NCI-H82 (cell line): ENCODE measurements at regions not wholly inside any gene's neighbourhood (a gene's known extent, or its start where the extent isn't known, plus 50 kb on each side); places are given as distances from the start of the nearest gene placed in this dataset.

Experiments
- DNase-seq: peaks from one replicate; lab custom pipeline; 2025; lab: John Stamatoyannopoulos, UW

GRCh38 chr13:80126389-80127068 lies 214.4 kb downstream of the SPRY2 start:
- no peak for DNase-seq

GRCh38 chr13:80123945-80124344 lies 217.0 kb downstream of the SPRY2 start:
- DNase-seq, result no peak

DNA sequence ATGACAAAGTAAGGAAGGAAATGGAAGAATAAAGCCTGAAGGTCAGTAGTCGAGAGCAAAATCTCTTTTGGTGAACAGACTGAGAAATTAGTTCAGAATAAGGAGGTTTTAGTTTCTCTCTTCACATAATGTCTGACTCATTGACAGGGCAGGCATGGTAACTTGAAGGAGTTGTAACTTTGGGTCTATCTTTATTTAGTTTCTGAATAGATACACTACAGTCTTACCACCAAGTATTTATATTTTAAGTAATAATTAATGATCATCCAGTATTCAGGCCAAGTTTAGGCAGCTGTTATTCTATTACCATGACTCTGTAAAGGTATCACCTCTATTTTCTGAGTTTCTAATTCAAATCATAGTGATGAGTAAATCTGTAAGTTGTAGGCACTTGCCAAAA lies 219.9 kb downstream of the SPRY2 start:
- no peak for DNase-seq

DNA sequence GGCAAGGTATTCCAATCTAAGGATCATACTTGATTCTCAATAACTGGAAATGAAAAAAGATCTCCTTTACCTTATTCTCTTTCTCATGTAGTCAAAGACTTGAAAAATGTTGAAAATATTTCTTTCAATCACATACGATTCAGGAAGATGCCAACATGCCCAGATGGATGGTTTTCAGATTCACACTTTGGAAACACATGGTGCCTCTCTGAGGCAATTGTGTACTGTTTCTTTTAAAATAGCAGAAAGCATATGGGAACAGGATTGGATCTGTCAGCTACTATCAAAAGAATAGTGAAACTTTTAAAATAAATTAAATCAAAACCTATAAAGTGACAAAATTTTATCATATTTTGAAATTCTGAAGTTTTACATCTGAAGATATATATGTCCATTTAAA lies 222.4 kb downstream of the SPRY2 start:
- no peak for DNase-seq

GRCh38 chr13:80118099-80118498 lies 222.8 kb downstream of the SPRY2 start:
- no peak for DNase-seq

DNA sequence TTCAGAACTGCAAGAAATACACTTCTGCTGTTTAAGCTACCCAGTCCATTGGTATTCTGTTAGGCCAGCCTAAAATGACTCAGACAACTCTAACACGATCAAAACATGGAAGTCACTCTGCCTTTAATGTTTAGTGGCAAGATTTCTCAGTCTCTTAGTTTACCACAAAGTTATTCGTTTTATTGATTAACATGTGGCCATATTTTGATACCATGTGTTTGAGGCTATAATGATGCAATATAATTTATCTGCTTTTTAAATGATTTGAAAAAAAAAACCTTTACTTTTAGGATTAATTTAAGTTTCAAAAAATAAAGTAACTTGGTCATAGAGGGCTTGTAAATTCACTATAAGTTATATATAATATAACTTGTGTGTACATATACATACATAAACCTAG lies 223.4 kb downstream of the SPRY2 start:
- no peak for DNase-seq

DNA sequence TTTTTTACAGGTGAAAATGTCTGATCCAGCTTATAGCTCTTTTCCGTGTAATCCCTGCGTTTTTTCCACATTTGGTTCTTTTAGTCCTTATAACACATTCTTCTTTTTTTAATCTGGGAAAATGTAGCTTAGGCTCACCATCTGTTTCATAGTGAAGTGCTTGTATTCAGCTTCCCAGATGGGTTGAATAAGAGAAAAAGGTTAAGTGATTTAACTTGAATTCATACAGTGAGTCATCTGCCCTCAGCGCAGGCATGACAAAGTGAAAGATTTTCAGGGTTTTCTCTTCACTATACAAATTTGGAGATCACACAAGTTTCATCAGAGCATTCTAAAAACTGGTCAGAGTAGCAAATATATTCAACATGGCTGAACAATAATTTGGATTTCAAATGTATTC lies 224.8 kb downstream of the SPRY2 start:
- DNase-seq, result no peak

DNA sequence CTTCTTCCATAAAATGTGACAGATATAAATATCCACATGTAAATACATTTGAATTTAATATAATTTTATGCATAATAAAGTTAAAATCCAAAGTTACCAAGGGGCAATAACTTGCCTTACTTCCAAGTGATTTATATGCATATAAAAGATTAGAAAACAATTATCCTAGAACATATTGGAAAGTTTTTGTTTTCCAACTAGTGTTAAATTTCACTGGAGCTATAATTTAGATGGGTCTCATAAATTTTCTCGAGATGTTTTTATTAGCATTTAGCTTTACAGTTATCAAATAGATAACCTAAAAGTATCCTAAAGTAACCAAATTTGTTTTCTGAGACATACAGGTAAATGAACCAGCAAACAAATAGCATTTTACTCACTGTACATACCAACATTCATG lies 225.3 kb downstream of the SPRY2 start:
- DNase-seq, result no peak

GRCh38 chr13:80113714-80114454 lies 227.0 kb downstream of the SPRY2 start:
- no peak for DNase-seq

DNA sequence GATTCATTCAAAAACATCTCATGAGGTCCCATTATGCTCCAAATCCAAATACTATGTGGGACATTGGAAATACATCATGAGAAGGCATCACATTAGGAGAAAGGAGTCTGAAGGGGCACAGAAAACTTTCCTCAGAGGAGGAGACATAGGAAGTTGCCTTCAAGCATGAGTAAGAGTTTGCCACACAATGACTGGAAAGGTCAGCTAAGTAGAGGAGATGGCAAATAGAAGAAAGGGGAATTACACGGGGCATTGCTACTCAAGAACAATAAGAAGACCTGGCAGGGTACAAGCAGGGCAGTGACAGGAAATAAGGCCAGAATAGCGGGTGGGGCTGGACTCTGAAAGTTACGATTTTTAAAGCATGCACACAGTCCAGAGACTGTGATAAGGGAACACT lies 231.6 kb downstream of the SPRY2 start:
- no peak for DNase-seq

- no peak for DNase-seq
Observed at GRCh38 chr13:80105350-80105749, 235.6 kb downstream of the SPRY2 start.

DNA sequence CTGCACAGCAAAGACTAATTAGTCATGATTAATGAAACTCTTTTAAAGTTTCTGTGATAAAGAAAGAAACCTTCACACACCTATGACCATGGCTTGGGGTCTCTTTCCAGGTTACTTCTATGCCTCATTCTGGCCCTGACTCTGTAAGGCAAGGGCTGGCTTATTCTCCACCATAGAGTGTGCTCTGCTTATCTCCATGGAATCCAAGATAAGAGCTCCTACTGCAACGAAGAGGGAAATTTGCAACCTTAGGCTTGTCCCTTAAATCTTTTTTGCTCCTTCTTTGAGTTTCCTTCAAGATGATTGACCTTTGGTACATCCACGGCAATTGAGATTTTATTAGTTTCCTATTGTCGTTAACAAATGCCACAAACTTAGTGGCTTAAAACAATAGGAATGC lies 239.9 kb downstream of the SPRY2 start:
- no peak for DNase-seq

- DNase-seq, result no peak
Observed at GRCh38 chr13:80100636-80101035, 240.3 kb downstream of the SPRY2 start.

GRCh38 chr13:80097561-80097960 lies 243.4 kb downstream of the SPRY2 start:
- DNase-seq, result no peak

- no peak for DNase-seq
Observed at GRCh38 chr13:80096383-80096782, 244.5 kb downstream of the SPRY2 start.

GRCh38 chr13:80094526-80094925 lies 246.4 kb downstream of the SPRY2 start:
- no peak for DNase-seq

- DNase-seq, result no peak
Observed at GRCh38 chr13:80093888-80094287, 247.0 kb downstream of the SPRY2 start.

- DNase-seq, result no peak
Observed at GRCh38 chr13:80086304-80086721, 254.6 kb downstream of the SPRY2 start.

DNA sequence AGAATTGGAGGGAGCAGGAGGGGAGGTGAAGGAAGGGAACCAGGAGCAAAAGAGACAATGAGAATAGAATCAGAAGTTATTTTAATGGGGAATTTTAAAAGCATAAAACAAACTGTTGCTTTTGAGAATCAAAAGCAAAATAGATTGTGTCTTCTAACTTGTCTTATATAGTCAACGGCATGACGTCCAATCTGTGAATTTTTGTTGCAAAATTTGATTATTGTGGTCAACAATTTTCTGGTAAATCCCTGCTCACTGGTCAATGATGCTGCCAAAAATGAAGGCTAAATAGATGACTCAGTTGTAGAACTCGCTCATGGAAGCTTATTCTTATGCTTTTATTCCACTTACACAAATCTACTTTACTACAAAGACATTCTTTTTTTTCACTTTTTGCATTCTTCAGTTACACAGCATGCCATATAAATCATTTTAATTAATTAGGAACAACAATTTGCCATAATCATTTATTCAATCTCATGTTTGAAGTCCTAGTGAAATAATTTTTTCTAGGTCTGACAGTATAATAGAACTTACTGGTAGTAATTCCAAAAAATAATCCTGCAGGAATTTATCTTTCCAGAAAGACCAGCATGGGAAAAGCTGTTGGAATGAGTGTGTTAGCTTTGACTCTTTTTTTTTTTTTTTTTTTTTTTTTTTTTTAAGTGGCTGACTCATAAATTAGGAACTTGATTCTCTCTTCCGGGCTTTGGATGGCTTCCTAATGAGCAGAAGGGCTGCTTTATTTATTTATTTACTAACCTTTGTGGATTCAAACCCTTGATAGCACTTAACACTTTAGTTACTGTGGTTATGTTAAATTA lies 256.9 kb downstream of the SPRY2 start:
- no peak for DNase-seq

- no peak for DNase-seq
Observed at GRCh38 chr13:80083081-80083852, 257.7 kb downstream of the SPRY2 start.

DNA sequence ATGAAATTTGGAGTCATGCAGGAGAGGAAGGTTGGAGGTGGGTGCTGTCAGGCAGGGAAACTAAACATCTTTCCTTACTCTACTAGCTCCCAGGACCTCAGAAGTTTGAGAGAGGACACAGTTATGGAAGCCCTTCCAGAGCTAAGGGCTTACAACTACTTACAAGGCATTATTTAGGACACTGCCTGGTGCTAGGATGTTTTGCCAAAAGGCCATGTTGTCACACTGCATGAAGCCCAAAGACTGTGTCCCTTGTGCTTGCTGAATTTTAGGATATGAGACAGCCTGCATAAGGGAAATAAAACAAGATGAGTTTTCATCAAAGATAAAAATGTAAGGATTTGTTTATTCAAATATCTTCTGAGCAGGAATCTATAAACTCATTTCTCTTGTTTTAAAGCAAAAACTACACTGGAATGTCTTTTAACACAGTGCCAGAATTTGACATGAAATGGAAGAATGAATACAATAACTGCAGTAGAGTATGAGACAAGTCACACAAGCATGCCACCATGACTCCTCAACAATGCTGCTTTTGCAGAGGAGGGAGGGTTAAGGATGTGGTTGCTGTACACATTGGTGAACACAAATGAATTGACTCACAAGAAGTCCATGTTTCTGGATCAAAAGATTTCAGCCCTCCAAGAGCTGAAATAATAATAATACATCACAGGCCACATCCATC lies 258.4 kb downstream of the SPRY2 start:
- DNase-seq, result no peak

DNA sequence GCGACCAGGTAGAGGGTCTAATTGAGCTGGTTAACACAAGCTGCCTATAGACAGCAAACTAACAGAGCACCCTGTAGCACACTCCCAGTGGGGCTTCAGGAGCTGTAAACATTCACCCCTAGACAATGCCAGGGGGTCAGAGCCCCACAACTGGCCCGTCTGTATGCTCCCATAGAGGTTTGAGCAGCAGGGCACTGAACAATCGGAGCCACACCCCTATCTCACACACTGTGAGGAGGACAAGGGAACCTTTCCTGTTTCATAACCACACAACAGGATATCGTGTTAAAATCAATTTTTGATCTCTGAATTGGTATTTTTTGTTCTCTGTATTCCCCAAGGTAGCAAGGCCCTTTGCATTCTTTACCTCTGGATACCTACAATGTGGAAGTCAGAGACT lies 266.1 kb downstream of the SPRY2 start:
- DNase-seq, result no peak
